ENCODE measurements at regions not wholly inside any gene's neighbourhood (a gene's known extent, or its start where the extent isn't known, plus 50 kb on each side); places are given as distances from the start of the nearest gene placed in this dataset.

DNA sequence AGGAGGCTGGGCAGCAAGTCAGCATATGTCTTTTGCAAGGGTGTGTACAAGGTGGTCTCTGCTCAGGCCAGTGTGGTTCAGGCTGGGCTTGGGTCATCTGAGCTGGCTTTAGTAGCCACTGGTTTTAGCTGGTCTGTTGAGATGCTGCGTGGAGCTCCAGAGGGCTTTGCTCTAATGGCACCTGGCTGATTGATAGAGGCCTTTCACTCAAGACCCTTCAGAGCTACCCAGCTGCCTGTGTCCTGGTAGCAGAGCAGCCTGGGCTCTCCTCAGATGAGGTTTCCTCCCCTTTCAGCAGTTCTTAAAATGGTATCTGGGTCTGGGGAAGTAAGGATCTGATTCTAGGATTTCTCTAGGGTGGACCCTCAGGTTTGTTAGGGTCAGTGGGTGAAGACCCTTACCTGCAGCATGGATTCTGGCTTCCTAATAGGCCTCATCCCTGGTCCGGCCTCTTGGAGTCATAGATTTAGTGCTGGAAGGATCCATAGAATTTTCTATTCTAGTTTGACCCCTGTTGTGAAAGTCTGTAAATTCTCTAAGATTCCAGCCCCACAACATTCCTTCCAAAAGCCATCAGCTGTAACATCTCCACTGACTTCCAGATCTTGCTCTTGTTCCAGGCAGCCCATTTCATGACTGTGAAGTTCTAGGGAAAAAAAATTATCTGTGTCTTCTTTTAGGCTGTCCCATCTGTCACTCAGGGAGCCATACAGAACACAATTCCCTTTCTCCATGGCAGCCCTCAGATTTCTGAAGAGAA, 190.2 kb upstream of the ZBED5 start (continued):
- TF ChIP-seq SIN3A (conservative IDR thresholded peaks at IDR 0.05 in 1 of 2, IDR thresholded peaks at IDR 0.05 in 1 of 2; ENCODE audit: low read depth in 1 of 2, low read length in 2 of 2) (no peak), SAP30 (IDR thresholded peaks at IDR 0.05; ENCODE audit: insufficient read depth, insufficient replicate concordance, low read length) (no peak), EGR1 (IDR thresholded peaks at IDR 0.05; ENCODE audit: borderline replicate concordance, low read depth, low read length) (no peak), CBX5 (IDR thresholded peaks at IDR 0.05; ENCODE audit: low read depth, low read length) (no peak), CEBPB (IDR thresholded peaks at IDR 0.05; ENCODE audit: low read depth, low read length) (no peak), JUN (IDR thresholded peaks at IDR 0.05; ENCODE audit: low read depth, low read length) (no peak), POU5F1 (IDR thresholded peaks at IDR 0.05; ENCODE audit: low read depth, low read length) (no peak), EZH2 (IDR thresholded peaks at IDR 0.05; ENCODE audit: low read depth, low read length, severe bottlenecking) (no peak)
- TF ChIP-seq, protein P1, sequence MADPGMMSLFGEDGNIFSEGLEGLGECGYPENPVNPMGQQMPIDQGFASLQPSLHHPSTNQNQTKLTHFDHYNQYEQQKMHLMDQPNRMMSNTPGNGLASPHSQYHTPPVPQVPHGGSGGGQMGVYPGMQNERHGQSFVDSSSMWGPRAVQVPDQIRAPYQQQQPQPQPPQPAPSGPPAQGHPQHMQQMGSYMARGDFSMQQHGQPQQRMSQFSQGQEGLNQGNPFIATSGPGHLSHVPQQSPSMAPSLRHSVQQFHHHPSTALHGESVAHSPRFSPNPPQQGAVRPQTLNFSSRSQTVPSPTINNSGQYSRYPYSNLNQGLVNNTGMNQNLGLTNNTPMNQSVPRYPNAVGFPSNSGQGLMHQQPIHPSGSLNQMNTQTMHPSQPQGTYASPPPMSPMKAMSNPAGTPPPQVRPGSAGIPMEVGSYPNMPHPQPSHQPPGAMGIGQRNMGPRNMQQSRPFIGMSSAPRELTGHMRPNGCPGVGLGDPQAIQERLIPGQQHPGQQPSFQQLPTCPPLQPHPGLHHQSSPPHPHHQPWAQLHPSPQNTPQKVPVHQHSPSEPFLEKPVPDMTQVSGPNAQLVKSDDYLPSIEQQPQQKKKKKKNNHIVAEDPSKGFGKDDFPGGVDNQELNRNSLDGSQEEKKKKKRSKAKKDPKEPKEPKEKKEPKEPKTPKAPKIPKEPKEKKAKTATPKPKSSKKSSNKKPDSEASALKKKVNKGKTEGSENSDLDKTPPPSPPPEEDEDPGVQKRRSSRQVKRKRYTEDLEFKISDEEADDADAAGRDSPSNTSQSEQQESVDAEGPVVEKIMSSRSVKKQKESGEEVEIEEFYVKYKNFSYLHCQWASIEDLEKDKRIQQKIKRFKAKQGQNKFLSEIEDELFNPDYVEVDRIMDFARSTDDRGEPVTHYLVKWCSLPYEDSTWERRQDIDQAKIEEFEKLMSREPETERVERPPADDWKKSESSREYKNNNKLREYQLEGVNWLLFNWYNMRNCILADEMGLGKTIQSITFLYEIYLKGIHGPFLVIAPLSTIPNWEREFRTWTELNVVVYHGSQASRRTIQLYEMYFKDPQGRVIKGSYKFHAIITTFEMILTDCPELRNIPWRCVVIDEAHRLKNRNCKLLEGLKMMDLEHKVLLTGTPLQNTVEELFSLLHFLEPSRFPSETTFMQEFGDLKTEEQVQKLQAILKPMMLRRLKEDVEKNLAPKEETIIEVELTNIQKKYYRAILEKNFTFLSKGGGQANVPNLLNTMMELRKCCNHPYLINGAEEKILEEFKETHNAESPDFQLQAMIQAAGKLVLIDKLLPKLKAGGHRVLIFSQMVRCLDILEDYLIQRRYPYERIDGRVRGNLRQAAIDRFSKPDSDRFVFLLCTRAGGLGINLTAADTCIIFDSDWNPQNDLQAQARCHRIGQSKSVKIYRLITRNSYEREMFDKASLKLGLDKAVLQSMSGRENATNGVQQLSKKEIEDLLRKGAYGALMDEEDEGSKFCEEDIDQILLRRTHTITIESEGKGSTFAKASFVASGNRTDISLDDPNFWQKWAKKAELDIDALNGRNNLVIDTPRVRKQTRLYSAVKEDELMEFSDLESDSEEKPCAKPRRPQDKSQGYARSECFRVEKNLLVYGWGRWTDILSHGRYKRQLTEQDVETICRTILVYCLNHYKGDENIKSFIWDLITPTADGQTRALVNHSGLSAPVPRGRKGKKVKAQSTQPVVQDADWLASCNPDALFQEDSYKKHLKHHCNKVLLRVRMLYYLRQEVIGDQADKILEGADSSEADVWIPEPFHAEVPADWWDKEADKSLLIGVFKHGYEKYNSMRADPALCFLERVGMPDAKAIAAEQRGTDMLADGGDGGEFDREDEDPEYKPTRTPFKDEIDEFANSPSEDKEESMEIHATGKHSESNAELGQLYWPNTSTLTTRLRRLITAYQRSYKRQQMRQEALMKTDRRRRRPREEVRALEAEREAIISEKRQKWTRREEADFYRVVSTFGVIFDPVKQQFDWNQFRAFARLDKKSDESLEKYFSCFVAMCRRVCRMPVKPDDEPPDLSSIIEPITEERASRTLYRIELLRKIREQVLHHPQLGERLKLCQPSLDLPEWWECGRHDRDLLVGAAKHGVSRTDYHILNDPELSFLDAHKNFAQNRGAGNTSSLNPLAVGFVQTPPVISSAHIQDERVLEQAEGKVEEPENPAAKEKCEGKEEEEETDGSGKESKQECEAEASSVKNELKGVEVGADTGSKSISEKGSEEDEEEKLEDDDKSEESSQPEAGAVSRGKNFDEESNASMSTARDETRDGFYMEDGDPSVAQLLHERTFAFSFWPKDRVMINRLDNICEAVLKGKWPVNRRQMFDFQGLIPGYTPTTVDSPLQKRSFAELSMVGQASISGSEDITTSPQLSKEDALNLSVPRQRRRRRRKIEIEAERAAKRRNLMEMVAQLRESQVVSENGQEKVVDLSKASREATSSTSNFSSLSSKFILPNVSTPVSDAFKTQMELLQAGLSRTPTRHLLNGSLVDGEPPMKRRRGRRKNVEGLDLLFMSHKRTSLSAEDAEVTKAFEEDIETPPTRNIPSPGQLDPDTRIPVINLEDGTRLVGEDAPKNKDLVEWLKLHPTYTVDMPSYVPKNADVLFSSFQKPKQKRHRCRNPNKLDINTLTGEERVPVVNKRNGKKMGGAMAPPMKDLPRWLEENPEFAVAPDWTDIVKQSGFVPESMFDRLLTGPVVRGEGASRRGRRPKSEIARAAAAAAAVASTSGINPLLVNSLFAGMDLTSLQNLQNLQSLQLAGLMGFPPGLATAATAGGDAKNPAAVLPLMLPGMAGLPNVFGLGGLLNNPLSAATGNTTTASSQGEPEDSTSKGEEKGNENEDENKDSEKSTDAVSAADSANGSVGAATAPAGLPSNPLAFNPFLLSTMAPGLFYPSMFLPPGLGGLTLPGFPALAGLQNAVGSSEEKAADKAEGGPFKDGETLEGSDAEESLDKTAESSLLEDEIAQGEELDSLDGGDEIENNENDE (IDR thresholded peaks at IDR 0.05; ENCODE audit: insufficient replicate concordance, low read length): no peak

Data from H1 (cell line).